ENCODE measurements at regions not wholly inside any gene's neighbourhood (a gene's known extent, or its start where the extent isn't known, plus 50 kb on each side); places are given as distances from the start of the nearest gene placed in this dataset.
A peak's percentile ranks its signal among the peaks of the same experiment; 100 is the strongest.

DNA sequence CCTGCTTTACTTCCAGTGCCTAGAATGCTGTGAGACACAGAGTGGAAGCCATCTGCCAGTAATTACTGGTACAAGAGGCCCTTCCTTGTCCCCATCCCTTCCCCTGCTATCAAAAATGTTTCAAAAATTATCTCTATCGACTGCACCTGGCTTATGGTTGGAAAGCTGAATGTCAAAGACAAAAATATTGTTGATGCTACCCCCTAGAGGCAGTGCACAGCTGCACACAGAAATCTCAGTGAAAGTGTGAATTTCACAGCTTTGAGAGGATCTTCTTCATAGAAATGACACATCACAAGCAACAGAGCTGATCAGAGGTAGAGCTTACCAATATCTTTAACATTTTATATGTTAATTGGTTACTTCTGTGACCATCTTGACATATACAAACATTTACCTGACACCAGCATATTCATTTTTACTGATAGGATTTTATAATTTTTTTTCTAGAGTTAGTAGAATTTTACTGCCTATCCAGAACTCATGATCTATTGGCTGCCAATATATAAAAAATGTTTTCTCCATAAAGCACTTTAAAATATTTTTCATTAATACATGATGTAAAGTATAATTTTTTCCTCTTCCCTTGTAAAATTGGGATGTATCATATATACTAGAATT is 138.0 kb downstream of the AACS start:
- TF ChIP-seq, protein P1, sequence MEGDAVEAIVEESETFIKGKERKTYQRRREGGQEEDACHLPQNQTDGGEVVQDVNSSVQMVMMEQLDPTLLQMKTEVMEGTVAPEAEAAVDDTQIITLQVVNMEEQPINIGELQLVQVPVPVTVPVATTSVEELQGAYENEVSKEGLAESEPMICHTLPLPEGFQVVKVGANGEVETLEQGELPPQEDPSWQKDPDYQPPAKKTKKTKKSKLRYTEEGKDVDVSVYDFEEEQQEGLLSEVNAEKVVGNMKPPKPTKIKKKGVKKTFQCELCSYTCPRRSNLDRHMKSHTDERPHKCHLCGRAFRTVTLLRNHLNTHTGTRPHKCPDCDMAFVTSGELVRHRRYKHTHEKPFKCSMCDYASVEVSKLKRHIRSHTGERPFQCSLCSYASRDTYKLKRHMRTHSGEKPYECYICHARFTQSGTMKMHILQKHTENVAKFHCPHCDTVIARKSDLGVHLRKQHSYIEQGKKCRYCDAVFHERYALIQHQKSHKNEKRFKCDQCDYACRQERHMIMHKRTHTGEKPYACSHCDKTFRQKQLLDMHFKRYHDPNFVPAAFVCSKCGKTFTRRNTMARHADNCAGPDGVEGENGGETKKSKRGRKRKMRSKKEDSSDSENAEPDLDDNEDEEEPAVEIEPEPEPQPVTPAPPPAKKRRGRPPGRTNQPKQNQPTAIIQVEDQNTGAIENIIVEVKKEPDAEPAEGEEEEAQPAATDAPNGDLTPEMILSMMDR (conservative IDR thresholded peaks at IDR 0.05; ENCODE audit: low read depth, low read length) = peak; percentile 80
- TF ChIP-seq EZH2 (IDR thresholded peaks at IDR 0.05; ENCODE audit: low read length, unreplicated experiment) = no peak
- no peak for TF ChIP-seq EZH2phosphoT487 (IDR thresholded peaks at IDR 0.05; ENCODE audit: borderline replicate concordance, low read length)

All from PC-3 (cell line).